ENCODE measurements at regions not wholly inside any gene's neighbourhood (a gene's known extent, or its start where the extent isn't known, plus 50 kb on each side); places are given as distances from the start of the nearest gene placed in this dataset.

DNA sequence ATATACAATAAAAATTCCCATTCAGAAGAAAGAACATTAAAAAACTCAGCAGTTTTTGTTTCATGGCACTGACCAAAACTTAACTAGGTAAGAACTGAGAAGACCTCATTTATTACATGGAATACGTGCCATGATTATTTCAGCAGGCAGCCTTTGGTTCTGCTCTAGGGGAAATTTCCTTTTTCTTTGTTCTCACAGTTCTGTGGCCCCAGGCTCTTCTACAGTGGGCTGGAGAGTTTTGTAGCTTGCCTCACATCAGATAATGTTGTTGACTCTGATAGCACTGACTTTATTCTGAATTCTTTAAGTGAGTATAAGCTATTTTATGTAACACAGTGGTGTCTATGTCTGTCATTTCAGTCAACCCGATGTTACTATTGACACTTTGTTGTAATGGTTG, 844.3 kb downstream of the TBC1D32 start:
- DNase-seq: no peak
- WGBS (ENCODE audit: extremely low coverage, insufficient read length, low lambda C conversion rate): no CpG with 5 or more reads among the region's 2 CpGs
- Mint-ChIP-seq H3K27ac (no peak overlapping the region), H3K27me3 (ENCODE audit: low read depth) (no peaks in the 10 kb centered on the region), H3K4me1 (no peaks in the 10 kb centered on the region), H3K36me3 (ENCODE audit: insufficient read depth in 1 of 3, low read depth in 3 of 3) (no peaks in the 10 kb centered on the region), H3K4me3 (no peak overlapping the region), H3K9me3 (no peaks in the 10 kb centered on the region)
- H3K4me1 ChIP-seq (ENCODE audit: insufficient read depth, low read length): no peaks in the 10 kb centered on the region
- H4K5ac ChIP-seq (ENCODE audit: insufficient read length, low read depth, low read length): no peak overlapping the region
- H3K79me2 ChIP-seq (ENCODE audit: insufficient read depth, low read length): no peaks in the 10 kb centered on the region
- H2BK120ac ChIP-seq (ENCODE audit: low read depth, low read length, poor library complexity, severe bottlenecking): no peak overlapping the region
- no peaks in the 10 kb centered on the region for H3K23me2 ChIP-seq (ENCODE audit: insufficient read length, low read depth, low read length, poor library complexity, severe bottlenecking)
- H3K56ac ChIP-seq (ENCODE audit: insufficient read length, low read depth, low read length): no peak overlapping the region
- no peaks in the 10 kb centered on the region for H3K79me1 ChIP-seq (ENCODE audit: insufficient read depth, low read depth, low read length, poor library complexity, severe bottlenecking)
- H2BK5ac ChIP-seq (ENCODE audit: insufficient read length, low read length): no peak overlapping the region
- H2AFZ ChIP-seq (ENCODE audit: low read length): no peak overlapping the region
- H2BK12ac ChIP-seq (ENCODE audit: insufficient read length, low read depth, low read length): no peak overlapping the region
- no peak overlapping the region for H2AK5ac ChIP-seq (ENCODE audit: insufficient read length, low read length)
- H3K4me2 ChIP-seq (ENCODE audit: insufficient read depth, insufficient read length, low read length): no peak overlapping the region
- no peaks in the 10 kb centered on the region for H3K27me3 ChIP-seq (ENCODE audit: insufficient read depth, low read length)
- no peak overlapping the region for H4K91ac ChIP-seq (ENCODE audit: insufficient read length, low read depth, low read length)
- no peak overlapping the region for H3K27ac ChIP-seq (ENCODE audit: insufficient read length, low read depth, low read length)
- H2BK15ac ChIP-seq (ENCODE audit: low read depth, low read length): no peak overlapping the region
- no peak overlapping the region for H3K14ac ChIP-seq (ENCODE audit: insufficient read depth, low read length)
- no peak overlapping the region for H3T11ph ChIP-seq (ENCODE audit: low read length)
- TF ChIP-seq, protein P1, sequence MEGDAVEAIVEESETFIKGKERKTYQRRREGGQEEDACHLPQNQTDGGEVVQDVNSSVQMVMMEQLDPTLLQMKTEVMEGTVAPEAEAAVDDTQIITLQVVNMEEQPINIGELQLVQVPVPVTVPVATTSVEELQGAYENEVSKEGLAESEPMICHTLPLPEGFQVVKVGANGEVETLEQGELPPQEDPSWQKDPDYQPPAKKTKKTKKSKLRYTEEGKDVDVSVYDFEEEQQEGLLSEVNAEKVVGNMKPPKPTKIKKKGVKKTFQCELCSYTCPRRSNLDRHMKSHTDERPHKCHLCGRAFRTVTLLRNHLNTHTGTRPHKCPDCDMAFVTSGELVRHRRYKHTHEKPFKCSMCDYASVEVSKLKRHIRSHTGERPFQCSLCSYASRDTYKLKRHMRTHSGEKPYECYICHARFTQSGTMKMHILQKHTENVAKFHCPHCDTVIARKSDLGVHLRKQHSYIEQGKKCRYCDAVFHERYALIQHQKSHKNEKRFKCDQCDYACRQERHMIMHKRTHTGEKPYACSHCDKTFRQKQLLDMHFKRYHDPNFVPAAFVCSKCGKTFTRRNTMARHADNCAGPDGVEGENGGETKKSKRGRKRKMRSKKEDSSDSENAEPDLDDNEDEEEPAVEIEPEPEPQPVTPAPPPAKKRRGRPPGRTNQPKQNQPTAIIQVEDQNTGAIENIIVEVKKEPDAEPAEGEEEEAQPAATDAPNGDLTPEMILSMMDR (conservative IDR thresholded peaks at IDR 0.05): no peak
- no peak overlapping the region for H2BK20ac ChIP-seq (ENCODE audit: low read depth, low read length, poor library complexity, severe bottlenecking)
- H3K9ac ChIP-seq (ENCODE audit: extremely low read depth, insufficient read length, low read length): no peak overlapping the region
- H3K18ac ChIP-seq (ENCODE audit: insufficient read length, low read depth, low read length): no peak overlapping the region
- no peaks in the 10 kb centered on the region for H4K20me1 ChIP-seq (ENCODE audit: control insufficient read depth, insufficient read depth, insufficient read length)
- no peak overlapping the region for H3K23ac ChIP-seq (ENCODE audit: insufficient read length, low read depth, low read length)
- H3K4ac ChIP-seq (ENCODE audit: low read depth, low read length): no peak overlapping the region
- no peak overlapping the region for H4K8ac ChIP-seq (replicated peaks; ENCODE audit: insufficient read length, low read depth, low read length)
- H3K9me3 ChIP-seq (ENCODE audit: control insufficient read depth, low read depth, low read length): no peaks in the 10 kb centered on the region

Data from H9 (cell line).